ENCODE measurements at regions not wholly inside any gene's neighbourhood (a gene's known extent, or its start where the extent isn't known, plus 50 kb on each side); places are given as distances from the start of the nearest gene placed in this dataset.
A peak's percentile ranks its signal among the peaks of the same experiment; 100 is the strongest.

GRCh38 chr2:236951830-236952475, 133.7 kb upstream of the COPS8 start:
- no peak overlapping the region for H3K23ac ChIP-seq (ENCODE audit: low read length)
- no CpG with 5 or more reads among the region's 3 CpGs for WGBS (ENCODE audit: extremely low coverage, insufficient coverage, insufficient read length)
- H3K27me3 ChIP-seq (ENCODE audit: insufficient read depth, low read length): no peaks in the 10 kb centered on the region
- no peak overlapping the region for H3K4me2 ChIP-seq (ENCODE audit: low read length)
- no peak overlapping the region for H4K91ac ChIP-seq (ENCODE audit: low read depth, low read length)
- H3K4me1 ChIP-seq (ENCODE audit: control insufficient read depth in 1 of 2, insufficient read depth in 2 of 2, low read length in 2 of 2): peaks cover 13 to 20% of the 10 kb centered on the region in 2 experiments
- no peak overlapping the region for H3K4me3 ChIP-seq (ENCODE audit: low read depth, low read length)
- H3K36me3 ChIP-seq (ENCODE audit: control insufficient read depth in 1 of 2, insufficient read depth in 2 of 2, low read length in 2 of 2): no peaks in the 10 kb centered on the region
- peaks cover 2% of the 10 kb centered on the region for H3K9me3 ChIP-seq (ENCODE audit: insufficient read depth, low read depth, low read length)
- H2BK12ac ChIP-seq (ENCODE audit: low read length): no peak overlapping the region
- no peak overlapping the region for H4K12ac ChIP-seq (ENCODE audit: low read depth, low read length)
- no peak overlapping the region for H3K9ac ChIP-seq (ENCODE audit: low read length)
- H2AFZ ChIP-seq (ENCODE audit: insufficient read depth, low read length, poor library complexity): no peak overlapping the region
- DNase-seq: no peak
- peaks cover 12% of the 10 kb centered on the region for H3K79me1 ChIP-seq (ENCODE audit: low read length)
- no peak overlapping the region for H2BK5ac ChIP-seq (ENCODE audit: low read depth, low read length, poor library complexity)
- no peak overlapping the region for H2BK120ac ChIP-seq (ENCODE audit: insufficient read depth, low read length, poor library complexity)
- H3K14ac ChIP-seq (ENCODE audit: low read length): no peak overlapping the region
- no peak overlapping the region for H3K18ac ChIP-seq (ENCODE audit: low read length)
- H4K8ac ChIP-seq (ENCODE audit: low read depth, low read length): no peak overlapping the region
- no peak overlapping the region for H3K4ac ChIP-seq (ENCODE audit: low read depth, low read length)
- H2AK5ac ChIP-seq (ENCODE audit: low read length): no peak overlapping the region
- H3K79me2 ChIP-seq (ENCODE audit: control insufficient read depth, insufficient read depth, low read length, poor library complexity): no peaks in the 10 kb centered on the region
- no peak overlapping the region for H3K27ac ChIP-seq (ENCODE audit: low read depth, low read length)

- no peak overlapping the region for H4K12ac ChIP-seq (ENCODE audit: low read depth, low read length)
- H3K14ac ChIP-seq (ENCODE audit: low read length): peak overlapping the region; percentile 4
- H3K9ac ChIP-seq (ENCODE audit: low read length): no peak overlapping the region
- no peak overlapping the region for H3K4ac ChIP-seq (ENCODE audit: low read depth, low read length)
- no peak overlapping the region for H3K18ac ChIP-seq (ENCODE audit: low read length)
- no peak for DNase-seq
- H3K4me2 ChIP-seq (ENCODE audit: low read length): no peak overlapping the region
- no peak overlapping the region for H2AK5ac ChIP-seq (ENCODE audit: low read length)
- H2BK120ac ChIP-seq (ENCODE audit: insufficient read depth, low read length, poor library complexity): no peak overlapping the region
- H3K4me1 ChIP-seq (ENCODE audit: control insufficient read depth in 1 of 2, insufficient read depth in 2 of 2, low read length in 2 of 2): peaks cover 11 to 21% of the 10 kb centered on the region in 2 experiments
- no peak overlapping the region for H3K23ac ChIP-seq (ENCODE audit: low read length)
- H4K91ac ChIP-seq (ENCODE audit: low read depth, low read length): peak overlapping the region; percentile 16
- no peak overlapping the region for H2BK5ac ChIP-seq (ENCODE audit: low read depth, low read length, poor library complexity)
- no peak overlapping the region for H4K8ac ChIP-seq (ENCODE audit: low read depth, low read length)
- peaks cover 12% of the 10 kb centered on the region for H3K79me1 ChIP-seq (ENCODE audit: low read length)
- H3K27ac ChIP-seq (ENCODE audit: low read depth, low read length): no peak overlapping the region
- no peaks in the 10 kb centered on the region for H3K36me3 ChIP-seq (ENCODE audit: control insufficient read depth in 1 of 2, insufficient read depth in 2 of 2, low read length in 2 of 2)
- WGBS (ENCODE audit: extremely low coverage, insufficient coverage, insufficient read length): no CpG with 5 or more reads among the region's 3 CpGs
- peaks cover 2% of the 10 kb centered on the region for H3K9me3 ChIP-seq (ENCODE audit: insufficient read depth, low read depth, low read length)
- peak overlapping the region; percentile 12 for H2BK12ac ChIP-seq (ENCODE audit: low read length)
- H3K27me3 ChIP-seq (ENCODE audit: insufficient read depth, low read length): no peaks in the 10 kb centered on the region
- H2AFZ ChIP-seq (ENCODE audit: insufficient read depth, low read length, poor library complexity): no peak overlapping the region
- no peaks in the 10 kb centered on the region for H3K79me2 ChIP-seq (ENCODE audit: control insufficient read depth, insufficient read depth, low read length, poor library complexity)
- H3K4me3 ChIP-seq (ENCODE audit: low read depth, low read length): no peak overlapping the region
Measured at GRCh38 chr2:236954641-236955040, 131.0 kb upstream of the COPS8 start.

DNA sequence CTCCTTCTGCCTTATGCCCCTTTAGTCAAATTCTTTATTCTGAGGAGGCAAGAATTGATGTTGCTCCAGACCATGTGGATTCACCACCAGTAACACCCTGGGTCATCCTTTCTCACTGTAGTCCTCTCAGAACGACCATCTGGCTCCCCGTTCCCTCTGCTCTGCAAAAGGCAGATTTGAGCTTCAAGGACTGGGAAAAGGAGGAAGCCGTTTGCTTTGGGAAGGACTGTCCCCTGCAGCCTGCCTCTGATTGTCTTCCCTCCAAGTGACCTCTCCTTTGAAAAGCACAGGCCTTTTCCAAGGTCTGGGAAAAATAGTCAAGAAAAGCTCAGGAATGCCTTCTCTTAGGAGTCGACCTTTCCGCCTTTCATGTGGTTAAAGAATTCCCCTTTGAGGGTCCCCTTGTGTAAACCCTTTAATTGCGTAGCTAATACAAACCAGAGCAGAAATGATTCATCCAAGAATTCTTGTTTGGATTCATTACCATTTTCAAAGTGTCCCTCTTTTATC, 130.1 kb upstream of the COPS8 start:
- H3K18ac ChIP-seq (ENCODE audit: low read length): no peak overlapping the region
- H3K14ac ChIP-seq (ENCODE audit: low read length): no peak overlapping the region
- no peaks in the 10 kb centered on the region for H3K27me3 ChIP-seq (ENCODE audit: insufficient read depth, low read length)
- H3K9me3 ChIP-seq (ENCODE audit: insufficient read depth, low read depth, low read length): peaks cover 2% of the 10 kb centered on the region
- H3K4me2 ChIP-seq (ENCODE audit: low read length): no peak overlapping the region
- no peak overlapping the region for H2BK12ac ChIP-seq (ENCODE audit: low read length)
- H3K36me3 ChIP-seq (ENCODE audit: control insufficient read depth in 1 of 2, insufficient read depth in 2 of 2, low read length in 2 of 2): no peaks in the 10 kb centered on the region
- no peaks in the 10 kb centered on the region for H3K79me2 ChIP-seq (ENCODE audit: control insufficient read depth, insufficient read depth, low read length, poor library complexity)
- no peak overlapping the region for H4K8ac ChIP-seq (ENCODE audit: low read depth, low read length)
- H3K79me1 ChIP-seq (ENCODE audit: low read length): peaks cover 12% of the 10 kb centered on the region
- WGBS (ENCODE audit: extremely low coverage, insufficient coverage, insufficient read length): no CpG with 5 or more reads among the region's 6 CpGs
- no peak overlapping the region for H3K4ac ChIP-seq (ENCODE audit: low read depth, low read length)
- H4K91ac ChIP-seq (ENCODE audit: low read depth, low read length): no peak overlapping the region
- H3K4me1 ChIP-seq (ENCODE audit: control insufficient read depth in 1 of 2, insufficient read depth in 2 of 2, low read length in 2 of 2): peaks cover 12 to 21% of the 10 kb centered on the region in 2 experiments
- H3K27ac ChIP-seq (ENCODE audit: low read depth, low read length): peak overlapping the region; percentile 49
- no peak overlapping the region for H2AFZ ChIP-seq (ENCODE audit: insufficient read depth, low read length, poor library complexity)
- no peak overlapping the region for H2BK120ac ChIP-seq (ENCODE audit: insufficient read depth, low read length, poor library complexity)
- H3K9ac ChIP-seq (ENCODE audit: low read length): no peak overlapping the region
- DNase-seq: no peak
- no peak overlapping the region for H3K4me3 ChIP-seq (ENCODE audit: low read depth, low read length)
- H2AK5ac ChIP-seq (ENCODE audit: low read length): no peak overlapping the region
- no peak overlapping the region for H2BK5ac ChIP-seq (ENCODE audit: low read depth, low read length, poor library complexity)
- no peak overlapping the region for H3K23ac ChIP-seq (ENCODE audit: low read length)
- no peak overlapping the region for H4K12ac ChIP-seq (ENCODE audit: low read depth, low read length)

- Histone ChIP-seq H3K4me2 (ENCODE audit: low read length) (no peak overlapping the region), H3K79me2 (ENCODE audit: control insufficient read depth, insufficient read depth, low read length, poor library complexity) (no peaks in the 10 kb centered on the region), H3K9ac (ENCODE audit: low read length) (no peak overlapping the region), H3K9me3 (ENCODE audit: insufficient read depth, low read depth, low read length) (peaks cover 2% of the 10 kb centered on the region), H3K4me3 (ENCODE audit: low read depth, low read length) (no peak overlapping the region), H2BK120ac (ENCODE audit: insufficient read depth, low read length, poor library complexity) (no peak overlapping the region), H4K8ac (ENCODE audit: low read depth, low read length) (no peak overlapping the region), H3K4me1 (ENCODE audit: control insufficient read depth in 1 of 2, insufficient read depth in 2 of 2, low read length in 2 of 2) (peaks cover 13 to 21% of the 10 kb centered on the region in 2 experiments), H3K27ac (ENCODE audit: low read depth, low read length) (peak overlapping the region; percentile 49), H3K36me3 (ENCODE audit: control insufficient read depth in 1 of 2, insufficient read depth in 2 of 2, low read length in 2 of 2) (no peaks in the 10 kb centered on the region), H3K14ac (ENCODE audit: low read length) (no peak overlapping the region), H3K79me1 (ENCODE audit: low read length) (peaks cover 12% of the 10 kb centered on the region), H3K4ac (ENCODE audit: low read depth, low read length) (no peak overlapping the region), H4K12ac (ENCODE audit: low read depth, low read length) (no peak overlapping the region), H3K27me3 (ENCODE audit: insufficient read depth, low read length) (no peaks in the 10 kb centered on the region), H2AFZ (ENCODE audit: insufficient read depth, low read length, poor library complexity) (no peak overlapping the region), H2AK5ac (ENCODE audit: low read length) (peak overlapping the region; percentile 75), H2BK5ac (ENCODE audit: low read depth, low read length, poor library complexity) (peak overlapping the region; percentile 54), H3K18ac (ENCODE audit: low read length) (no peak overlapping the region), H3K23ac (ENCODE audit: low read length) (no peak overlapping the region), H2BK12ac (ENCODE audit: low read length) (peak overlapping the region; percentile 42), H4K91ac (ENCODE audit: low read depth, low read length) (no peak overlapping the region)
- no peak for DNase-seq
- WGBS (ENCODE audit: extremely low coverage, insufficient coverage, insufficient read length): no CpG with 5 or more reads among the region's 7 CpGs
Measured at GRCh38 chr2:236956031-236956618, 129.6 kb upstream of the COPS8 start.
